ENCODE measurements at regions not wholly inside any gene's neighbourhood (a gene's known extent, or its start where the extent isn't known, plus 50 kb on each side); places are given as distances from the start of the nearest gene placed in this dataset.

DNA sequence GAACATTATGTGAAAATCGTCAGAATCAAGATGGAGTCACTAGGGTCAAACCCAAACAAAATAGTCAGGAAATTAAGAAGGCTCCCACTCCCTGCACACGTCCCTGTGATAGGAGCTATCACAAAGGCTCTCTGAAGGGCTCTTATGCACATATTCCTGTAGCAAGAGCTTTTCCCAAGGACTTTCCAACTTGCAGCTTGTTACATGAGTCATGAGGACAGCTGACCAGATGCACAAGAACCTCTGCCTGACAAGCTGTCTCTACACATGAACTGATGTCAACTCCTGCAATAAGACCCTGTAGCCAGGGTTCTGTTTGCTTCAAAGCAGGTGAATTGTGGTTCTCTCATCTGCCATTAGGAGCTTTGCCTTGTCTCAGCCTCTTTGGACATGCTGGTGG, 122.4 kb downstream of the OLFM1 start:
- H3K4me3 Mint-ChIP-seq, result no peak overlapping the region
- no peak overlapping the region for H3K27ac Mint-ChIP-seq
- H3K9me3 Mint-ChIP-seq, result peaks cover 5% of the 10 kb centered on the region
- H3K4me1 Mint-ChIP-seq (ENCODE audit: low read depth), result no peaks in the 10 kb centered on the region
- no peaks in the 10 kb centered on the region for H3K36me3 Mint-ChIP-seq (ENCODE audit: low read depth)
- H3K27me3 Mint-ChIP-seq (ENCODE audit: low read depth), result no peaks in the 10 kb centered on the region
- no peak for DNase-seq (ENCODE audit: low spot score)

DNA sequence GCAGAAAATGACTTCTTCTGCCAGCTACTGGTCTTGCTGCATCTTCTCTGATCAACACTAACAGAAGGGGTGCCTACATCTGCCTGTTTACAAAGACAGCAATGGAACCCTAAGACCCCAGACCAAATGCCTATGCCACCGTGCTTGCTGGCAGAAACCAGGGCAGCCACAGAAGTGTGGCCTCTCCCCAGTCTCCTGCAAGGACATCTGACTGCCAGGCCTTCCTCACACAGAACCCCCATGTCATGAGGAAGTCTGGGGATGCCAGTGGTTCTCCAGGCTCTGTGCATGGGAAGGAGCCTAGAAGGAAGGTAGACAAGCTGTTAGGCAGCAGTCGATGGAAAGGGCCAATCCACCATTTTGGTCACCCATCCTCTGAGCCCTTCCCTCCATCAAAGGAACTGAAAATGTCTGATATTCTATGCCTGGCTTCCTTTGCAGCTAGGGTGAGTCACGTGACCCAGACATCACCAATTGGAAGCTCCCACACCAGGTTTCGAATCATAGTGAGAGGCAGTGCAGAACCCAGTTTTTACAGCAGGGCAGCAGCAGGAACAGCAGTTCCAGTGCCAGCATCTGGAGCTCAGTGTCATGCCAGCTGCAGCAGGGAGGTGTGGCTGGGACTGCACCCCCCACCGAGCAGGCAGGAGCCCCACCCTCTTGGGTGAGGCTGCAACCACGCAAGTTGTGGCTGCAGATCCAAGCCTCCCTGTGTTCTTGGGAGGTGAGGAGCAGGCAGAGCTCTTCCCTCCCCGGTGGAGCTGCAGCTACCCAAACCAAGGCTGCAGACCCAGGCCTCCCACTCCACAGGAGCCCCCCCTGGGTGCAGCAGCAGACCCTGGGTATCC, 123.4 kb downstream of the OLFM1 start:
- no peak overlapping the region for H3K27ac Mint-ChIP-seq
- no peaks in the 10 kb centered on the region for H3K27me3 Mint-ChIP-seq (ENCODE audit: low read depth)

DNA sequence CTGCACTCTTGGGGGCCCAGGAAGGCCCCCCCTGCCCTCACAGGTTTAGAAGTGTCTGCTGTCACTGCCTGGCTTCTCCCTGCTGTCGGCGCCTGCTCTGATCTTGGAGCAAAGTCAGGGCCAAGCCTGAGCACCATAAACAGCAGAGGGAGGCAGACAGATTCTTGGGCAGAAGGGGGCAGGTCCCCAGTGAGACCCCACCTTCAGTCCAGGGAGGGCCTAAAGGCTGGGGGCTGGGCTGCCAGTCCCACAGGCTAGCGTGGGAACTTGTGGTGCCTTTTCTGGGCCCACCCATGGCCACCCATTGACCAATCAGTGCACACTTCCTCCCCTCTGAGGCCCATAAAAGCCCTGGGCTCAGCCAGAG, 124.0 kb downstream of the OLFM1 start:
- no peak for DNase-seq (ENCODE audit: low spot score)
- peaks cover 5% of the 10 kb centered on the region for H3K9me3 Mint-ChIP-seq
- H3K27ac Mint-ChIP-seq, result no peak overlapping the region
- H3K36me3 Mint-ChIP-seq (ENCODE audit: low read depth), result no peaks in the 10 kb centered on the region
- no peak overlapping the region for H3K4me3 Mint-ChIP-seq
- H3K27me3 Mint-ChIP-seq (ENCODE audit: low read depth), result peaks cover under 1% of the 10 kb centered on the region
- H3K4me1 Mint-ChIP-seq (ENCODE audit: low read depth), result no peaks in the 10 kb centered on the region

More for the DNA sequence above, 123.4 kb downstream of the OLFM1 start:
- no peak overlapping the region for H3K4me3 Mint-ChIP-seq
- DNase-seq (ENCODE audit: low spot score), result no peak
- H3K4me1 Mint-ChIP-seq (ENCODE audit: low read depth), result no peaks in the 10 kb centered on the region
- H3K9me3 Mint-ChIP-seq, result peaks cover 5% of the 10 kb centered on the region
- no peaks in the 10 kb centered on the region for H3K36me3 Mint-ChIP-seq (ENCODE audit: low read depth)

- Mint-ChIP-seq H3K27ac (no peak overlapping the region), H3K36me3 (ENCODE audit: low read depth) (no peaks in the 10 kb centered on the region), H3K4me3 (no peak overlapping the region), H3K27me3 (ENCODE audit: low read depth) (peaks cover 6% of the 10 kb centered on the region), H3K9me3 (peaks cover 5% of the 10 kb centered on the region), H3K4me1 (ENCODE audit: low read depth) (no peaks in the 10 kb centered on the region)
- DNase-seq (ENCODE audit: low spot score), result no peak
Observed at GRCh38 chr9:135212961-135213360, 125.5 kb downstream of the OLFM1 start.

DNA sequence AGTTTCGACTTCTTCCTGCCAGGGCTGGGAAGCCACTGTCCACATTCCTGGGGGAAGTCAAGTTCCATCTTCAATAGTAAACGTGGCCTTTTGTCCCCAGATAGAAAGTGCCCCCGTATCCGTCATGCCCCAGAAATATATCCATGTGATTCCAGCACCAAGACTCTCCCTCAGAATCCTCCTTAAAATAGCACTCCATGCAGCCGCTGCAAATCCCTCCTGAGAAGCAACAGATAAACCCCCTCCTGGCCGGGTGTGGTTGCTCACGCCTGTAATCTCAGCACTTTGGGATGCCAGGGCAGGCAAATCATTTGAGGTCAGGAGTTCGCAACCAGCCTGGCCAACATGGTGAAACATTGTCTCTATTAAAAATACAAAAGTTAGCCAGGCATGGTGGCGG, 126.1 kb downstream of the OLFM1 start:
- no peak overlapping the region for H3K4me3 Mint-ChIP-seq
- H3K27ac Mint-ChIP-seq, result no peak overlapping the region
- no peaks in the 10 kb centered on the region for H3K36me3 Mint-ChIP-seq (ENCODE audit: low read depth)
- no peak for DNase-seq (ENCODE audit: low spot score)
- peaks cover 5% of the 10 kb centered on the region for H3K9me3 Mint-ChIP-seq
- H3K4me1 Mint-ChIP-seq (ENCODE audit: low read depth), result no peaks in the 10 kb centered on the region
- peaks cover 6% of the 10 kb centered on the region for H3K27me3 Mint-ChIP-seq (ENCODE audit: low read depth)

- no peaks in the 10 kb centered on the region for H3K4me1 Mint-ChIP-seq (ENCODE audit: low read depth)
- no peak overlapping the region for H3K4me3 Mint-ChIP-seq
- DNase-seq (ENCODE audit: low spot score), result no peak
- H3K36me3 Mint-ChIP-seq (ENCODE audit: low read depth), result no peaks in the 10 kb centered on the region
- no peak overlapping the region for H3K27ac Mint-ChIP-seq
- peaks cover 6% of the 10 kb centered on the region for H3K27me3 Mint-ChIP-seq (ENCODE audit: low read depth)
- peaks cover 5% of the 10 kb centered on the region for H3K9me3 Mint-ChIP-seq
Observed at GRCh38 chr9:135214054-135214640, 126.7 kb downstream of the OLFM1 start.

GRCh38 chr9:135214706-135215105, 127.2 kb downstream of the OLFM1 start:
- H3K4me3 Mint-ChIP-seq, result no peak overlapping the region
- peaks cover 6% of the 10 kb centered on the region for H3K27me3 Mint-ChIP-seq (ENCODE audit: low read depth)
- DNase-seq (ENCODE audit: low spot score), result no peak
- H3K9me3 Mint-ChIP-seq, result peaks cover 5% of the 10 kb centered on the region
- H3K4me1 Mint-ChIP-seq (ENCODE audit: low read depth), result no peaks in the 10 kb centered on the region
- H3K27ac Mint-ChIP-seq, result no peak overlapping the region
- H3K36me3 Mint-ChIP-seq (ENCODE audit: low read depth), result no peaks in the 10 kb centered on the region

DNA sequence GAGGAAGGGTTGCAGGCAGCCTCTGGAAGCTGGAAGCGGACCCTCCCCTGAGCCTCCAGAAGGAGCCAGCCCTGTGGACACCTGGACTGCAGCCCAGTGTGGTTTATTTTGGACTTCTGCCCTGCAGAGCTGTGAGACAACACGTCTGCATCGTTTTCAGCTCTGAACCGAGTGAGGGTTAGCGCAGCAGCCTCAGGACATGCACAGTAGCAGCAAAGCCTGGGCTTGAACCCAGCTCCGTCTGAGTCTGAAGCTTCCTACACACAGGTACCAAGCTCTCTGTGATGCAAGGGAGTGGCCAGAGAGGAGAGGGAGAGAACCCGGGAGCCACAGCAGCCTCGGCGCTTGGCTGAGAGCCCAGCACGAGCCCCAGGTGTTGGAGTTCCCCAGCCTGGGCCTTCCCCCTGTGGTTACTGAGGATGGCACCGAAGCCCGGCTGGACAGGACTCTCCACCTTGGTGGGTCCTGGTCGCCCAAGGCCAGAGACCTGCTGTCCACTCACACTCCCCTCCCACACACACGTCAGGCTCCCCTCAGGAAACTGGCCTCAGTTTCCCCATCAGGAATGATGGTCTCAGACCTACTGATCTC, 128.2 kb downstream of the OLFM1 start:
- H3K4me1 Mint-ChIP-seq (ENCODE audit: low read depth), result no peaks in the 10 kb centered on the region
- no peak overlapping the region for H3K4me3 Mint-ChIP-seq
- H3K9me3 Mint-ChIP-seq, result peaks cover 5% of the 10 kb centered on the region
- H3K27me3 Mint-ChIP-seq (ENCODE audit: low read depth), result peaks cover 6% of the 10 kb centered on the region
- H3K27ac Mint-ChIP-seq, result no peak overlapping the region
- no peak for DNase-seq (ENCODE audit: low spot score)
- H3K36me3 Mint-ChIP-seq (ENCODE audit: low read depth), result no peaks in the 10 kb centered on the region

DNA sequence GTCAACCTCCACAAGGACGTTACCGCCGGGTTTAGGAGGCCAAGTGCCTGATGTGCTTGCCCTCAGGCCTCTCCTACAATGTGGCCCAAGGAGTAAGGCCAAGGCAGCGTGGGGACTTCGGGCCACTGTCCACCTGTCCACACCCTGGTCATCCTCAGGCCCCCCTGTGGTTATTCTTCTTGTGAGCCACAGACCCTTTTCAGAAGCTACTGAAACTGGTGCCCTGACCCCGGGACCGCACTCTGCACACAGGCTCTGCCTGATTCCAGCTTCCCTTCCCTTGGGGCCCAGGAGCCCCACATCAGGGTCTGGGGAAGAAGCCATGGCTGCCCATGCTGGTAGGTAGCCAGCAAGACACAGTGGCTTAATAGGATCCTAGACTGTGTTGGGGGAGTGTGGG, 128.8 kb downstream of the OLFM1 start:
- Mint-ChIP-seq H3K4me1 (ENCODE audit: low read depth) (no peaks in the 10 kb centered on the region), H3K27me3 (ENCODE audit: low read depth) (peaks cover 6% of the 10 kb centered on the region)

GRCh38 chr9:135216791-135217441, 129.4 kb downstream of the OLFM1 start:
- peaks cover 5% of the 10 kb centered on the region for H3K9me3 Mint-ChIP-seq
- no peak overlapping the region for H3K27ac Mint-ChIP-seq
- no peaks in the 10 kb centered on the region for H3K4me1 Mint-ChIP-seq (ENCODE audit: low read depth)
- no peak for DNase-seq (ENCODE audit: low spot score)
- H3K4me3 Mint-ChIP-seq, result no peak overlapping the region
- H3K36me3 Mint-ChIP-seq (ENCODE audit: low read depth), result no peaks in the 10 kb centered on the region
- H3K27me3 Mint-ChIP-seq (ENCODE audit: low read depth), result peaks cover 6% of the 10 kb centered on the region

More for the DNA sequence above, 128.8 kb downstream of the OLFM1 start:
- no peak for DNase-seq (ENCODE audit: low spot score)
- H3K9me3 Mint-ChIP-seq, result peaks cover 5% of the 10 kb centered on the region
- H3K4me3 Mint-ChIP-seq, result no peak overlapping the region
- no peak overlapping the region for H3K27ac Mint-ChIP-seq
- no peaks in the 10 kb centered on the region for H3K36me3 Mint-ChIP-seq (ENCODE audit: low read depth)

DNA sequence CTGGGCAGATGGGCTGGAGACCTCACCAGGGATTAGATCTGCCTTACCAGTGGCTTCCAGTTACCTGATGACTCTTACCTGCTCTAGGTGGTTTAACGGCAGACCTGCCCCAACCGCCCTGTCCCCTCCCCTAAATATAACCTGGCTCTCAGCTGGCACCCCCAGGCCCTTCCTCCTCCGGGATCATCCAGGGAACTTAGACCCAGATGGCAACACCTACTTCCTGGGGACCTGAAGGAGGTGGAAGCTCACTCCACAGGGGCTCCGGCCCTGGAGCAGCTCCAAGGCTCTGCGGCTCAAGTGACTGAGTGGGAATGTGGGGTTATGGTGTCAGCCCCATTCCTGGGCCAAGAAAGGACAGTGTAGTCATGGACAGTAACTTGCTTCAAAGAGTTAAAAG, 130.4 kb downstream of the OLFM1 start:
- no peak for DNase-seq (ENCODE audit: low spot score)
- peaks cover 6% of the 10 kb centered on the region for H3K27me3 Mint-ChIP-seq (ENCODE audit: low read depth)
- H3K4me1 Mint-ChIP-seq (ENCODE audit: low read depth), result no peaks in the 10 kb centered on the region
- H3K27ac Mint-ChIP-seq, result no peak overlapping the region
- H3K36me3 Mint-ChIP-seq (ENCODE audit: low read depth), result no peaks in the 10 kb centered on the region
- H3K9me3 Mint-ChIP-seq, result no peaks in the 10 kb centered on the region
- no peak overlapping the region for H3K4me3 Mint-ChIP-seq

DNA sequence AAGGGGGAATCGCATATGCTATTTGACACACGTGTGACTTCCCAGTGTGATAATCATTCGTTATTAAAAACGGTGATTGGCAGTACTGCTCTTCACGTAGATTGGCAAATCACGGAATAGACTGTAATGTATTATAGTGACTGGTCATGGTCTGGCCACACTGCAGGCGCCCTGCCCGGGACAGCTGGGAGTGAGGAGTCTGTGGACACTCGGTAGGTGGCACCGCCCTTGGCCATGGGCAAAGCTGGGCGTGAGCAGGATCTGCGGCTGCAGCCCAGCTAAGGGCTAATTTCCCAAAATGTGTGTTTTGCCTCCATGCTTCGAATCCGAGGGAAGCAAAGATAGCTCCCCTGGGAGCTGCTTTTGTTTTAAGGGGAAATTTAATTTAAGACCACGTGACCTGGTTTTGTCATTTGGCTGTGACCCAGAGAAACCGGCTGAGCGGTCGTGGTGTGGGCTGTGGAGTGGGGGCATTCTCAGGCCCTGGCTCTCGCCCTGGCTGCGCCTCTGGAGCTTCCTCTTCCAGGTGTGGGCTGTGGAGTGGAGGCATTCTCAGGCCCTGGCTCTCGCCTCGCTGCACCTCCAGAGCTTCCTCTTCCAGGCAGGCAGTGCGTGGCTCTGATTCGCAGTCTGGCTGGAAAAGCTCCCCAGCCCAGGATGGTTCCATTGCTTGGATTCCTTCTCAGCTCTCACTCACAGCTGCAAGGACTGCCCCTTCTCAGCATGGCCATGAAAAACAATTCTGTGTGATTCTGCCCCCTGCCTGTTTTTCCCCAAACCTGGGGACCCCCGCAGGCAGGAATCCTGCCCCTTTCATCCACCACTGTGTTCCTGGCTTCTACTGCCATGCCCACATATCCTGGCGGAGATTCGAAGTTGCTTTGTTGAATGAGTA, 131.1 kb downstream of the OLFM1 start:
- H3K4me3 Mint-ChIP-seq, result no peak overlapping the region
- peaks cover 6% of the 10 kb centered on the region for H3K27me3 Mint-ChIP-seq (ENCODE audit: low read depth)
- H3K36me3 Mint-ChIP-seq (ENCODE audit: low read depth), result no peaks in the 10 kb centered on the region
- H3K9me3 Mint-ChIP-seq, result no peaks in the 10 kb centered on the region
- no peak for DNase-seq (ENCODE audit: low spot score)
- no peak overlapping the region for H3K27ac Mint-ChIP-seq
- H3K4me1 Mint-ChIP-seq (ENCODE audit: low read depth), result no peaks in the 10 kb centered on the region

Data from T-helper 2 cell treated with Interferon-gamma antibody and Interleukin-4, amounts not matched to agents 5 μg/mL and 100 μg/mL, for 36 hours (primary cell).